ENCODE measurements at regions not wholly inside any gene's neighbourhood (a gene's known extent, or its start where the extent isn't known, plus 50 kb on each side); places are given as distances from the start of the nearest gene placed in this dataset.

DNA sequence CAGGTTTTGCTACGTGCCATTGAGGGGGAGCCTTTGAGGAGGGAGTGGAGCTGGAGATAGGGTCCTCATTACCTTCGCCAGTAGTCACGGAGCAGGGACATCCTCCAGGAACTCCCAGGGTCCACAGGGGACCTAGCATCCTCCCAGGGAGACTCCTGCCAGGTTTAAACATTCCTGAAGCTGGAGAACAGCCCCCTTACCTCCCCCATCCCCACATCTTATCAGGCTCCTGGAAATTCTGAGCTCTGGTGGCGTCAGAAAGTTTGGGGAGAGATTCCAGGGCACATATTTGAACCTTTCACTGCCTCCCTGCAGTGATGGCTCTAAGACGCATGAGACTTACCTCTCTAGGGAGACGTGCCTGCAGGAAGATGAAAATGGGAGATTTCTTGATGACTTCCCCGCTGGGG, 192.3 kb upstream of the GSC start:
- no peaks in the 10 kb centered on the region for H3K36me3 ChIP-seq (ENCODE audit: insufficient read depth, low read length)
- H3K79me2 ChIP-seq (ENCODE audit: low read length), result no peaks in the 10 kb centered on the region
- H3K27me3 ChIP-seq (ENCODE audit: low read length), result no peaks in the 10 kb centered on the region
- no peak overlapping the region for H3K4me3 ChIP-seq (ENCODE audit: low read length)
- H3K9me2 ChIP-seq (replicated peaks; ENCODE audit: insufficient read depth, low read length), result no peaks in the 10 kb centered on the region
- H3K9ac ChIP-seq (ENCODE audit: low read length), result no peak overlapping the region
- H3K4me1 ChIP-seq (ENCODE audit: low read length), result no peaks in the 10 kb centered on the region
- no peak overlapping the region for H2AFZ ChIP-seq (ENCODE audit: low read length)
- H3K9me3 ChIP-seq (ENCODE audit: low read length), result no peaks in the 10 kb centered on the region
- no peak overlapping the region for H3K27ac ChIP-seq (ENCODE audit: low read length)
- no peak overlapping the region for H3K4me2 ChIP-seq (ENCODE audit: low read depth, low read length, poor library complexity, severe bottlenecking)
- H4K20me1 ChIP-seq (ENCODE audit: insufficient read depth, low read depth, low read length), result peaks cover 3% of the 10 kb centered on the region; the same call in 1 of the 2 replicates
- no peak for DNase-seq

DNA sequence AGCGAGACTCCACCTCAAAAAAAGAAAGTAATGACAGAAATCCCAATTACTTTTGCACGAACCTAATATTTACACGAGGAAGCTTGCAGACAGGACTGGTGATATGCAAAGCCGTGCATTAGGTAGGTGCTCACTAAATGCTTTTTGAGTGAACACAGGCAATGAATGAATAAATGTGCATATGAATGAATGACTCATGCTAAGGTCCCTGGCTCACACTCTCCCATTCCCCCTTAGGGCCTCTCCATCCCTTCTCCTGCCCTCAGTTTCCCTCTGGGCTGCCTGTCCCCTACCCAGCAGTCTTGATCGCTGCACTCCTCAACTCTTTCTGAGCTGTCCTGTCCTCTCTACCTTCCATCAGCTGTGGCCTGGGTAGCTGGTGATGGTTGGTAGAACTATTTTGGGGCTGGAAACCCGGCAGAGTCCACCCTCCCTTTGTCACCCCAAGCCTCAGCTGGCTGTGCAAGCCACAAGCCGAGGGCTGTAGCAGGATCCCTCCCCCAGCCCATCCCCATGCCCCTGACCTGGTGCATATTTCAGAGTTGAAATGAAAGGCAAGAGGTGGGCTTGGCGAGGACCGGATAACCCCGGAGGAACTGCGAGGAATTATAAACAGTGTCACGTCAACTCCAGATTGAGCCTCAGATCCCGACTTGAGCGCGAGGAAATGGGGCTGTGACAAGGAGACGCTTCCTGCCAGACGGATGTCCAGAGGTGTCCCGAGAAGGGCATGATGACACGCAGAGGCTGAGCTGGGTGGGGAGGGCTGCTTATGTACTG, 191.7 kb upstream of the GSC start:
- Histone ChIP-seq H3K27me3 (ENCODE audit: low read length) (no peaks in the 10 kb centered on the region), H3K9me2 (replicated peaks; ENCODE audit: insufficient read depth, low read length) (no peaks in the 10 kb centered on the region), H3K4me3 (ENCODE audit: low read length) (no peak overlapping the region), H3K4me2 (ENCODE audit: low read depth, low read length, poor library complexity, severe bottlenecking) (no peak overlapping the region), H3K9me3 (ENCODE audit: low read length) (no peaks in the 10 kb centered on the region), H2AFZ (ENCODE audit: low read length) (no peak overlapping the region), H3K36me3 (ENCODE audit: insufficient read depth, low read length) (no peaks in the 10 kb centered on the region), H4K20me1 (ENCODE audit: insufficient read depth, low read depth, low read length) (peaks cover 3% of the 10 kb centered on the region; the same call in 1 of the 2 replicates), H3K4me1 (ENCODE audit: low read length) (no peaks in the 10 kb centered on the region), H3K9ac (ENCODE audit: low read length) (no peak overlapping the region), H3K27ac (ENCODE audit: low read length) (no peak overlapping the region), H3K79me2 (ENCODE audit: low read length) (no peaks in the 10 kb centered on the region)
- DNase-seq, result no peak

DNA sequence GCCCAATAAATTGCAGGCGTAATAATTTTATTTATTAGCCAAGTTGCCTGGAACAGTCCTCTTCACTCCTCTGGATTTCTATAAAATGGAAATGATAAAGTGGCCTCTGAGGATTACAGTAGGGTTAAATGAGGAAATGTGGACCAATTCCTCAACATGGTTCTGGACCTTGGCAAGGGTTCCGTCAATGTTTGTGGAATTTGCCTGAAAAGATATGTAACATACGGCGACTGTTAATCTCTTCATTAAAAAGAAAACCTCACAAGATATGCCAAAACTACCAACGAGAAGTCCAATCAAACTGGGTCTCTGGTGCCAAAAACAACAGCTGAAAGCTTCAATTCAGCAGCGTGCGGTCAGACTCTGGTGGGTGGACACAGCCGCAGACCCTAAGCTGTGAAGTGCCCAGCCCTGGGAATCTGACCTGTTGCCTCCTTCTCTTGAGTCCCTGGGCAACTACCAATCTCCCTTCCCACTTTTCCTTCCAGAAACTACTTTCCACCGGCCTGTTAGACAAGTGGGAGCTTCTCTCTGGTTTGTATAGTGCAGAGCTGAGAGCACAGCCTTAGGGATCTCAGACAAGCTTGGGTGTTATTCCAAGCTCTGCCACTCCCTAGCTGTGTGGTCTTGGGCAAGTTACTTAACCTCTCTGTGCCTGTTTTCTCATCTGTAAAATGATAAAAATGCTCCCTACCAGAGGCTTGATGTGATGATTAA, 190.5 kb upstream of the GSC start:
- Histone ChIP-seq H3K9ac (ENCODE audit: low read length) (no peak overlapping the region), H3K4me1 (ENCODE audit: low read length) (no peaks in the 10 kb centered on the region), H2AFZ (ENCODE audit: low read length) (no peak overlapping the region), H3K79me2 (ENCODE audit: low read length) (no peaks in the 10 kb centered on the region), H3K9me3 (ENCODE audit: low read length) (no peaks in the 10 kb centered on the region), H3K4me3 (ENCODE audit: low read length) (no peak overlapping the region), H3K27ac (ENCODE audit: low read length) (no peak overlapping the region), H3K9me2 (replicated peaks; ENCODE audit: insufficient read depth, low read length) (no peaks in the 10 kb centered on the region), H3K27me3 (ENCODE audit: low read length) (no peaks in the 10 kb centered on the region), H4K20me1 (ENCODE audit: insufficient read depth, low read depth, low read length) (peaks cover 3% of the 10 kb centered on the region; the same call in 1 of the 2 replicates), H3K36me3 (ENCODE audit: insufficient read depth, low read length) (no peaks in the 10 kb centered on the region), H3K4me2 (ENCODE audit: low read depth, low read length, poor library complexity, severe bottlenecking) (no peak overlapping the region)
- no peak for DNase-seq

DNA sequence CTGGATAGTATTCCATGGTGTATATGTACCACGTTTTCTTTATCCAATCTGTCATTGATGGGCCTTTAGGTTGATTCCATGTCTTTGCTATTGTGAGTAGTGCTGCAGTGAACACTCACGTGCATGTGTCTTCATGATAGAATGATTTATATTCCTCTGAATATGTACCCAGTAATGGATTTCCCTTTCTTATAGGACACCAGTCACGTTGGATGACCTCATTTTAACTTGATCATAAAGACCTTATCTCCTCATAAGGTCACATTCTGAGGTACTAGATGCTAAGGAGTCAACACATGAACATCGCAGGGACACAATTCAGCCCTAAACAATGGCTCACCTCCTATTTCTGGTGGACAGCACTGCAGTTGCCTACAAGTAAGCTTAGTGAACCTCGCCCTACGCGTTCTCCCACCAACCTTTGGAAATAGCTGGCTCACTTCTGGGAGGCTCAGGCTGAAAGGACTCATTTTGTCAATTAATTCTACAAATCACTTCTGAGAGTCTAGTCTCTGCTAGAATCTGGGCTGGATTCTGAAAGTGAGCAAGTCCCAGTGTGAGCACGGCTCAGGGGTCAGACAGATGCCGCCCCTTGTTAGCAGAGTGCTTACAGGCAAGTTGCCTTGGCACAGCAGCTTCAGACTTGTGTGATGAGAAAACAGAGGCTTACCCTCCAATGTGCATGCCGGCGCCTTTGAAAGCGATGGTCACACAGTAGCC, 183.8 kb upstream of the GSC start:
- no peaks in the 10 kb centered on the region for H3K27me3 ChIP-seq (ENCODE audit: low read length)
- DNase-seq, result no peak
- no peaks in the 10 kb centered on the region for H4K20me1 ChIP-seq (ENCODE audit: insufficient read depth, low read depth, low read length)
- H3K79me2 ChIP-seq (ENCODE audit: low read length), result no peaks in the 10 kb centered on the region
- H3K4me1 ChIP-seq (ENCODE audit: low read length), result no peaks in the 10 kb centered on the region
- H3K9ac ChIP-seq (ENCODE audit: low read length), result no peak overlapping the region
- H3K36me3 ChIP-seq (ENCODE audit: insufficient read depth, low read length), result no peaks in the 10 kb centered on the region
- H3K27ac ChIP-seq (ENCODE audit: low read length), result no peak overlapping the region
- H3K9me3 ChIP-seq (ENCODE audit: low read length), result no peaks in the 10 kb centered on the region
- H3K4me2 ChIP-seq (ENCODE audit: low read depth, low read length, poor library complexity, severe bottlenecking), result no peak overlapping the region
- H3K4me3 ChIP-seq (ENCODE audit: low read length), result no peak overlapping the region
- no peaks in the 10 kb centered on the region for H3K9me2 ChIP-seq (replicated peaks; ENCODE audit: insufficient read depth, low read length)
- no peak overlapping the region for H2AFZ ChIP-seq (ENCODE audit: low read length)

DNA sequence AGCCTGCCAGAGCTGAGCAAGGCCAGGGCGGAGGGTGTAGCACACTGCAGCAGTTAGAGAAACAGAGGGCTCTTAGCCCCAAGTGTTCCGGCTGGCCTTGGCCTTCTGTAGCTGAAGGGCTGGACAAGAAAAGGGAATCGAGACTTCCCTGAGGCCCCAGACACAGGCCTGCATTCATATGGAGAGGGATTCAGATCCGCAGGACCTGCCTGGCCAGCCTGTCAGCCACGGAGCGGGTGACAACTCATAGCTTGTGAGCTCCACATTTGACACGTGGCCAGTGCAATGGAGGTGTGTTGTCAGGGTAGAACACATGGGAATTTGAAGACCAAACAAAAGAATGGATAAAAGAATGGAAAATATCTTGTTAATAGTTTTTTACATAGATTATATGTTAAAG, 182.2 kb upstream of the GSC start:
- no peak overlapping the region for H3K4me3 ChIP-seq (ENCODE audit: low read length)
- no peak overlapping the region for H3K9ac ChIP-seq (ENCODE audit: low read length)
- H3K4me1 ChIP-seq (ENCODE audit: low read length), result no peaks in the 10 kb centered on the region
- H3K27ac ChIP-seq (ENCODE audit: low read length), result no peak overlapping the region
- H3K27me3 ChIP-seq (ENCODE audit: low read length), result no peaks in the 10 kb centered on the region
- no peak for DNase-seq
- no peaks in the 10 kb centered on the region for H3K79me2 ChIP-seq (ENCODE audit: low read length)
- H2AFZ ChIP-seq (ENCODE audit: low read length), result no peak overlapping the region
- H3K4me2 ChIP-seq (ENCODE audit: low read depth, low read length, poor library complexity, severe bottlenecking), result no peak overlapping the region
- H4K20me1 ChIP-seq (ENCODE audit: insufficient read depth, low read depth, low read length), result no peaks in the 10 kb centered on the region
- H3K36me3 ChIP-seq (ENCODE audit: insufficient read depth, low read length), result no peaks in the 10 kb centered on the region
- H3K9me3 ChIP-seq (ENCODE audit: low read length), result no peaks in the 10 kb centered on the region
- H3K9me2 ChIP-seq (replicated peaks; ENCODE audit: insufficient read depth, low read length), result no peaks in the 10 kb centered on the region

DNA sequence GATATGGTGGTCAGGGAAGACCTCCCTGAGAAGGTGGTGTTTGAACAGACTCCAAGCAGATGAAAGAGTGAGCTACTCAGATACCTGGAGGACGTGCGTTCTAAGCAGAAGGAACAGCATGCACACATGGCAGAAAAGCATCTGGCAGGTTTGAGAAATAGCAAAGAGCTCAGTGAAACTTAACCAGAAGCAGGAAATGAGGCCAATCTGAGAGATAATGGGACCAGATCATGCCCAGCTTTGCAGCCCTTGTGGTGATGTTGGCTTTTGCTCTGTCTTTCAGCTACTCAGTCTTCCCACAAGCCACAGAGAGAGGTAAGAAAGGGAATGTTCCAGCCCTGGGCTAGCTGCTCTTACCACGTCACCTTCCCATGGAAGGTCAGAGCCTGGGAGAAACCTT, 176.3 kb upstream of the GSC start:
- no peak overlapping the region for H3K4me3 ChIP-seq (ENCODE audit: low read length)
- H3K9me3 ChIP-seq (ENCODE audit: low read length), result no peaks in the 10 kb centered on the region
- DNase-seq, result no peak
- no peaks in the 10 kb centered on the region for H3K36me3 ChIP-seq (ENCODE audit: insufficient read depth, low read length)
- no peaks in the 10 kb centered on the region for H3K79me2 ChIP-seq (ENCODE audit: low read length)
- H3K9ac ChIP-seq (ENCODE audit: low read length), result no peak overlapping the region
- H3K4me2 ChIP-seq (ENCODE audit: low read depth, low read length, poor library complexity, severe bottlenecking), result no peak overlapping the region
- no peaks in the 10 kb centered on the region for H4K20me1 ChIP-seq (ENCODE audit: insufficient read depth, low read depth, low read length)
- H2AFZ ChIP-seq (ENCODE audit: low read length), result no peak overlapping the region
- no peaks in the 10 kb centered on the region for H3K9me2 ChIP-seq (replicated peaks; ENCODE audit: insufficient read depth, low read length)
- no peaks in the 10 kb centered on the region for H3K4me1 ChIP-seq (ENCODE audit: low read length)
- H3K27me3 ChIP-seq (ENCODE audit: low read length), result no peaks in the 10 kb centered on the region
- H3K27ac ChIP-seq (ENCODE audit: low read length), result no peak overlapping the region

DNA sequence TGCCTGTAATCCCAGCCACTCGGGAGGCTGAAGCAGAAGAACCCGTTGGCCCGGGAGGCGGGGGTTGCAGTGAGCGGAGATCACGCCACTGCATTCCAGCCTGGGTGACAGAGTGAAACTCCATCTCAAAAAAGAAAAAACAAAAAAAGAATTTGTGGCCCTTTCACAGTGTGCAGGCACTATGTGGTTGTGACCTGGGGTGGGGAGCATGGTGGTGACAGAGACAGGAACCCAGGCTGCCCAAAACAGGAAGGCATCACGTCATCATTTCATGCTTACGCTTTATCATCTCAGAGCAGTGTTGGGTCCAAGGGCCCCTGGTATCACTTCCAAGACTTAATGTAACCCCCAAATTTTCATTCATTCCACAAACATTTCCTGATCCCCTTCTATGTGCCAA, 175.7 kb upstream of the GSC start:
- Histone ChIP-seq H3K27ac (ENCODE audit: low read length) (no peak overlapping the region), H3K4me2 (ENCODE audit: low read depth, low read length, poor library complexity, severe bottlenecking) (no peak overlapping the region), H3K4me3 (ENCODE audit: low read length) (no peak overlapping the region), H4K20me1 (ENCODE audit: insufficient read depth, low read depth, low read length) (no peaks in the 10 kb centered on the region), H3K36me3 (ENCODE audit: insufficient read depth, low read length) (no peaks in the 10 kb centered on the region), H3K27me3 (ENCODE audit: low read length) (no peaks in the 10 kb centered on the region), H3K9ac (ENCODE audit: low read length) (no peak overlapping the region), H3K9me3 (ENCODE audit: low read length) (no peaks in the 10 kb centered on the region), H2AFZ (ENCODE audit: low read length) (no peak overlapping the region), H3K4me1 (ENCODE audit: low read length) (no peaks in the 10 kb centered on the region), H3K79me2 (ENCODE audit: low read length) (no peaks in the 10 kb centered on the region), H3K9me2 (replicated peaks; ENCODE audit: insufficient read depth, low read length) (no peaks in the 10 kb centered on the region)
- no peak for DNase-seq

DNA sequence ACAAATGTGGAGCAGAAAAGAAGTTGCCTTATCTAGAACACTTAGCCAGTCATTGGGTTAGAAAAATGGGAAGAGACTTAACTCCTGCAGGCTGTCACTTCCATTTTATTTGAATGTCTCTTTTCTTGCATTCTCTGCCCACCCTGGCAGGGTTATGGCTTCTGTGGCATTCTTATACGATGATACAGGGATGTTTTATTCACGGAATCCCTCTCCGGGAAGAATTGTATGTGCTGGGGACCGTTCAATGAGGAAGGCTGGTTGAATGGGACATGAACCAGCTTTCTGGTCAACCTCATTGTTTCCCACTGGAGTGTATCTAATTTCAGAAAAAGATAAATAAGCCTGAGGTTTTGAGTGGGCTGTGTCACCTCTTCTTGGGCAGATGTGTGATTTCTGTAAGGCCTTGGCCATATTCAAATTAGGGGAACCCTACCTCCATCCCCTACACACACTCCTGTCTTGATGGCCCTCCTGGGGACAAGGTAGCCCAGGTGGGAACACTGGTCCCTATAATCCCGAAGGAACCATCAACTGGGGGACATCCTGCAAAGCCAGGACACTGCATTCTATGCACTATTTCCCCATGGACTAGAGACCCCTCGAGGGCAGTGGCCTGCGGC, 174.8 kb upstream of the GSC start:
- no peak overlapping the region for H3K4me3 ChIP-seq (ENCODE audit: low read length)
- no peaks in the 10 kb centered on the region for H4K20me1 ChIP-seq (ENCODE audit: insufficient read depth, low read depth, low read length)
- H3K27me3 ChIP-seq (ENCODE audit: low read length), result no peaks in the 10 kb centered on the region
- no peaks in the 10 kb centered on the region for H3K4me1 ChIP-seq (ENCODE audit: low read length)
- H3K9me3 ChIP-seq (ENCODE audit: low read length), result no peaks in the 10 kb centered on the region
- H3K9me2 ChIP-seq (replicated peaks; ENCODE audit: insufficient read depth, low read length), result no peaks in the 10 kb centered on the region
- H3K79me2 ChIP-seq (ENCODE audit: low read length), result no peaks in the 10 kb centered on the region
- no peak overlapping the region for H2AFZ ChIP-seq (ENCODE audit: low read length)
- no peaks in the 10 kb centered on the region for H3K36me3 ChIP-seq (ENCODE audit: insufficient read depth, low read length)
- DNase-seq, result no peak
- H3K4me2 ChIP-seq (ENCODE audit: low read depth, low read length, poor library complexity, severe bottlenecking), result no peak overlapping the region
- H3K27ac ChIP-seq (ENCODE audit: low read length), result no peak overlapping the region
- H3K9ac ChIP-seq (ENCODE audit: low read length), result no peak overlapping the region

Data from Karpas-422 (cell line).